GM19452 (cell line): ENCODE measurements at regions not wholly inside any gene's neighbourhood (a gene's known extent, or its start where the extent isn't known, plus 50 kb on each side); places are given as distances from the start of the nearest gene placed in this dataset.
A peak's percentile ranks its signal among the peaks of the same experiment; 100 is the strongest.
"Not testable (repeated sequence)": the region's sequence is repeated elsewhere in the genome, so short reads cannot be mapped to it uniquely, and the experiment has no call there.

Experiments
- ATAC-seq: cut with Tn5 transposase; IDR thresholded peaks from one replicate; pipeline ENCODE4 v1.9.1; 2021; ENCODE audit not compliant: unreplicated experiment

DNA sequence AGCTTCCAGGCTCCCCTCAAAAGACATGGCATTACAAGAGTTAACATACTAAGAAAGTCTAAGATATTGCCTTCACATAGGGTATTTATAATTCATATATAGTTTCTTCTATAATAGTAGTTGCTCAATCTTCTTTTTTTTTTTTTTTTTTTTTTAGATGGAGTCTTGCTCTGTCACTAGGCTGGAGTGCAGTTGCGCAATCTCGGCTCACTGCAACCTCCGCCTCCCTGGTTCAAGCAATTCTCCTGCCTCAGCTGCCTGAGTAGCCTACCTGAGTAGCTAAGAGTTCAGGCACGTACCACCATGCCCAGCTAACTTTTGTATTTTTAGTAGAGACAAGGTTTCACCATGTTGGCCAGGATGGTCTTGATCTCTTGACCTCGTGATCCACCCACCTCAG, 337.0 kb downstream of the FAM181B start:
- not testable (repeated sequence) for ATAC-seq

DNA sequence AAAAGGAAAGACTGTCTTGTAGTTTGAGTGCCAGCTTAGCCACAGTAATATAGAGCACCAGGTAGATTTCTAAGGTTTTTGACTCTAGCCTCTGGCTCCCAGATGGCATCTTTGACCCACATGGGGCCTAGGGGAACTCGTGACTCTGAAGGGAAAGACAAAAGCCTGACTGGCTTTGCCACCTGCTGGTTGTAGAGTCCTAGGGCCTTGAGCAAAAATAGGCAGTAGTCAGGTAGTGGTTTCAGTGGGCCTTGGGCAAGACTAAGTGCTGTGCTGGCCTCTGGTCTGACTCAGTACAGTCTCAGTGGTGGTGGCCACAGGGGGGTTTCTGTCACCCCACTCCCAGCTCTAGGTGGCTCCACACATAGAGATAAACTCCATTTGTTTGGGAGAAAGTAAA, 349.4 kb downstream of the FAM181B start:
- no peak for ATAC-seq

DNA sequence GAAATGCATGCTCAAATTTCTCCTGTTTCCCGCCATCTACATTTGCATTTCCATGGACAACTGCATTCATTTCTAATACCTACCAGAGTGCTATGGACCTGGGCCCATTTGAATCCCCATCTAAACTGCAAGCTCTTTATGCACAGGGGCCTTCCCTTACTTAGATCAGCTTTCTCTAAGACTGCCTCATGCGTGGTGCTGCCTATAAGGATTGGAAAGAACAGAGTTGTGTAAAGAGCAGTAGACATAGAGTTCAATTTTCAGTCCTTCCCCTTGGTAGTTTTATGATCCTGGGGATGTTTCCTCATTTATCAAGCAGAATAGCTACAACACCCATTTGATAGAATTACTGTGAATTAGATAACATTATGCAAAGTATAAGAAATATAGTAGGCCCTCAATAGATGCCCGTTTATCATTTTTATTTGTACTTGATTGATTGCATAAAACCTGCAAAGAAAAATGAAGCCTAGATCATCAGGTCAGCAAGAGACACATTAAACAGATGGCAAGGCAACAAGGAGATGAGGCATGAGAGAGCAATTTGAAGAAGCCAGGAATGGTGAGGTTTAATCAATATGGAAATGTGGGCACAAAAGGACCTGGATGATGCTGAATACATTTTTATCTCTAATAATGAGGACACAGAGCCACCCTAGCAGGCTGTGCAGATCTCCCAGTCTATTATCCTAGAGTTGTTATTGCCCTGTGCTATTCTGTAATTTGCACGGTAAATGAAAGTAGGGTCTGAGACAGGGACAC, 359.7 kb downstream of the FAM181B start:
- no peak for ATAC-seq

DNA sequence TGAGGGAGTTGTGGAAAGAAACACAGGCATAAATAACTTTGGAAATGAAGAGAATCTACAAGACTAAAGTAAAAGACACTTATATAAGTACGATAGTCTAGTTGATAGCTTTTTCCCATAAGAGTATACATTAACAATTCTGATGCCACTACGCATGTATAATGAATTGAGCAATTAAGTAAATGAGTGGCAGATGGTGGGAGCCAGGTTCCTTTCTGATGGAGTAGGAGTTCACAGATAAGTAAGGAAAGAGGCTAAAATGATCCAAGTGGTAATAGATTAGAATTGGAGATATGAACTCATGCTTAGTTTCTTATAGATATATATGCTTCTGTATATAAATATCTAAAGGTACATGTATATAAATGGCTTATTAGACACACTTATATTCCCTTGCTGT, 368.3 kb downstream of the FAM181B start:
- no peak for ATAC-seq

DNA sequence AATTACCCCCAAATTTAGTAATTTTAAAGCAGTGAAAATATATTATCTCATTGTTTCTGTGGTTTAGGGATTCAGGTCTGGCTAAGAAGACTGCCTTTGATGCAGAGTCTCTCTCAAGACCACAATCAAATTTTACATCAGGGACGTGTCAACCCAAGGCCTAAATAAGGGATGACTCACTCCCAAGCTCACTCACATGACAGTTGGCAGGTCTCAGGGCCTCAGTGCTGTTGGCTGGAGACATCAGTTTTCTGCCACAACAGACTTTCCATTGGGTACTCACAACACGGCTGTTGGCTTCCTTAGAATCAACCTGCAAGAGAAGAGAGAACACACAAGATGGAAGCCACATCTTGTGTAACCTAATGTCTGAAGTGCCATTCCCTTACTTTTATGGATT, 377.3 kb downstream of the FAM181B start:
- no peak for ATAC-seq

DNA sequence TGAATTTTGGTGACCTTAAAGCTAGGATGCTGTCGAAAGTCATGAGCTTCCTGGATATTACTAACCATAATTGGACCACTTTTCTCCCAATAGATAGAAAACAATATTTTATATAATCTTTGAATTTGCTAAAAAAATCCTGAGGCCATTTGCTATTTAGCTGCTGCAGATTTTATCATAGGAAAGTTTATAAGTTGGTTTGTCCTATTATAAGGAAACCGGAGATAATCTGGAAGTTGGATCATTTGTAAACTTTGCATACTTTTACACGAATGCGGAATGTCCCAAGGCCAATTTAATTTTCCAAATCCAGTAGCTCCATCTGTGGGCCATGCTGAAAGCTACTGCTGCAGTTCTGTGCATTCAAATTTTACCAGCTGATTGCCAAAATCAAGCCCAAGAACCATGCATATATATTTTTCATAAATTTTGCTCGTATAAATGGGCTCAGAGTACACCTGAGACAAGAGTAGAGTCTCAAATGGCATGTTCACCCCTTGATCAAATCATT, 378.3 kb downstream of the FAM181B start:
- no peak for ATAC-seq

DNA sequence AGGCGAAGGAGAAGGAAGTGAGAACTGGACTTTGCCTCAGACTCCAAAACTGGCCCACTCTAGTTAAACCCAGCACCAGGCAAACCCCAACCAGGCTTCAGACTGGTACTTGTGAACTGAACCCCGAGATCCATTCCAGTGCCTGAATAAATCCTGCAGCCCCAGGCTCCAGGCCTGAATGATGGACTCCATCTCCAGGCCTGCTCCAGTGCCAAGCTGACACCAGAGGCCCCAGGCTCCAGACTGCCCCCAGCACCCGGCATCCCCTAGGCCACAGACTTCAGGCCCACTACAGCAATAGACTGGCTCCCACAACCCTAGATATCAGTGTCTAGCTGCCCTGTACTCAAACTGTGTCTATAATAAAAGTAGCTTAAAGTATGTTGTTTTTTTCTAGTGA, 406.8 kb downstream of the FAM181B start:
- no peak for ATAC-seq

DNA sequence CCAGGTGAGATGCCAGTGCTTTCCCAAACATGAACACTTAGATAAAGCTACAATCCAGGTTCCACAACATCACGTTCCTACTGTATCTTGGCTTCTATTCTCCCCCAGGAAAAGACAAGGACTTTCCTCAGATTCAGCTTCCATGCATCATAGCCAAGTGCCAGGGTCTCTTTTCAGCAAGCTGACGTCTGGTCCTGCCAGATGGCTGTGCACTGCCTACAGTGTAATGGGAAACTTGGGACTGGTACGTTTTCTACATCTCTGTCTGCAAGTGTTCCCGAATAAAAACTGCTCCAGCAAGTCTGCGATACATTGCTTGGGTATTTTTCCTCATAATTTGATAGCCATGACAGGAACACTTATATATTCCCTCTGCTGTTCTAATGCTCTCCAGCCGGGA, 412.5 kb downstream of the FAM181B start:
- no peak for ATAC-seq

DNA sequence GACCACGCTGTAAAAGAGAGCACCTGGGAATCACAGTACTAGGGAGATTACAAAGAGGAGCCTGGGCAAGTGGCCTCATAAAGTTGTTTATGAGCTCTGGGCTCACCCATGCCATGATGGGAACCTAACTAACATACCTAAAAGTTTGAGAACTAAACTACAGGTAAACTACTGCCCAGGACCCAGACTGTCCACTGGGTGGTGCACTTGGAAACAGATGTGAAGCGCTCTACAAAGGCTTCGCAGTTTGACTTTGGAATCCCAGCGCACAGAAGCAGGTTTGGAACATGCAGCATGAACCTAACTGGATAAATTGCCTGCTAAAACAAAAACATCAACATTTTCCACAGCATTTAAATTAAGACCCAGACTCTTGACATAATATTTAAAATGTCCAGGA, 418.6 kb downstream of the FAM181B start:
- ATAC-seq, result no peak

DNA sequence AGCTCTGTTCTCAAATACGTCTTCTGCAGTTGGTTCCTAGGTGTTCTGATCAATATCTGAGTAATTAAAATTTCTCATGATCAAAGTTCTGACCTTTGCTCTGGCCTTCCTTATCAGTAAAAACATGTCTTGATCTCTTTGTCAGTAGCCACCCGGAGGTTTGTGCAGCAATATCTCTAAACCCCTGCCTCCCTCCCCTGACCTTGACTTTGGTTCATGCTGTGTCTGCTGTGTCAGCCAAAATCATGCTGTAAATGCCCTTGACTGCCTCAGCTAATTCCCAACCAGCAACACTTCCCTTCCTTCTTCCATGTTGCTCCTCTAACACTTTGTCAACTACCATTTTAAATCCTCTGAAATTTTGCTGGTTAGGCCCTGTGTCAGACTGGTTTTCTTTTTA, 424.7 kb downstream of the FAM181B start:
- ATAC-seq, result no peak

DNA sequence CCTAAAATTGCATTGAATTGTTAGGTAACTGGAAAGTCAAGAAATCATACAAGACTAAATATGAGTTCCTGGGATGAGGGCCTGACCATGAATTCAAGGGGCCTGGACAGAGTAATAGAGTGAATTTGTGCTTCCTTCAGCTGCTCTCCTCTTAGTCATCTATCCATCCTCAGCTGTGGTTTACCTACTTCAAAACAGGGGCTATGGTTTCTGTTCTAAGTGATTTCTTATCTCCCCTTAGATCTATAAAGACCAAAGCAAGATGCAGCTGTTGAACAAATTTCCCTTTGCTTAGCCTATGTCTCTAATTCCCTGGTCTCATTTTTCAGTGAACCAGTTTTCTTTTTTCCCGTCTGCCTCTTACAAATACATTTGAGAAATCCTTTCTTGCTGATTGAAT, 428.5 kb downstream of the FAM181B start:
- no peak for ATAC-seq

DNA sequence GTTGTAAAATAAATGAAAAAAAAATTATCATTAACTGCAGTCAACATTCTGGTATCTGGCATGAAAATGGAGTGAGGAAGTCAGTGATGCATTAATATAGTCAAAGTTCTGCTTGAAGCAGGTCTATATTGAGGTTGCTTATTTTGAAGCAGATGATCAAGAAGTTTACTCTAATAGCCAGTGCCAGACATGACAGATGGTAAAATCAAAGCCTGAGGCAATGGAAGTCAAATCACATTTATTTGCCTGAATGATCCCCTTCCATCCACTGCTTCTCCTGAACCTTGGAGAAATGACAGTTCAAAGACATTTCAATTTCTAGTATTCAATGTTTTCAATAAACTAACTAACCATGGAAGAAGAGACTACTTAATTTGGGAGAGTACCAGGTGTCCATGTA, 430.0 kb downstream of the FAM181B start:
- ATAC-seq, result no peak

DNA sequence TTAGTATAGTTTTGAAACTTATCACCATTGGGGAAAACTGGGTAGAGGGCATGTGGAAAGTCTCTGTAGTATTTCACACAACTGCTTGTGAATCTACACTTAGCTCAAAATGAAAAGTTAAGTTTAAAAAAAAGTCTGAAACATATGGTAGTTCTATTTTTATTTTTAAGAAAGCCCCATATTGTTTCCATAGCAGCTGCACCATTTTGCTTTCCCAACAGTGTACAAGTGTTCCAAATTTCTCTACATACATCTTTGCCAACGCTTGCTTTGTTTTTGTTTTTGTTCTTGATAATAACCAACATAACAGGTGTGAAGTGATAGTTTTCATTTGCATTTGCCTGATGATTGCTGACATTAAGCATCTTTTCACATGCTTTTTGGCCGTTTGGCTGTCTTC, 445.2 kb downstream of the FAM181B start:
- no peak for ATAC-seq

DNA sequence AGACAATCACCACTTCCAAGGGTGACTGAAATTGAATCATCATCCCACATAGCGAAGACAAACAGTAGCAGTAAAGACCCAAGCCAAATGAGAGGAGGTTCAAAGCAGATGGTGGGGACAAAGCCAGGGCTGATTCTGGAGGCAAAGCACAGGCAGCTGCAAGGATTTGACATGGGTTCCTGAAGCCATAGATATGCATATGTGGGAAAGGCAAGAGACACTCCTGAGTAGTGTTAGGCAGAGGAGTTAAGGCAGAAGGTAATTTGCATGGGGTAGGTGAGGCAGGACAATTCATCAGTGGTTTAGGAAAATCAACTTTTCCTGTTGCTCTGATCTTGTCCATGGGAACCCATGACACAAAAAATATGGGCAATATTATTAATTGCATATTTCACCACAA, 462.8 kb downstream of the FAM181B start:
- ATAC-seq, result no peak

DNA sequence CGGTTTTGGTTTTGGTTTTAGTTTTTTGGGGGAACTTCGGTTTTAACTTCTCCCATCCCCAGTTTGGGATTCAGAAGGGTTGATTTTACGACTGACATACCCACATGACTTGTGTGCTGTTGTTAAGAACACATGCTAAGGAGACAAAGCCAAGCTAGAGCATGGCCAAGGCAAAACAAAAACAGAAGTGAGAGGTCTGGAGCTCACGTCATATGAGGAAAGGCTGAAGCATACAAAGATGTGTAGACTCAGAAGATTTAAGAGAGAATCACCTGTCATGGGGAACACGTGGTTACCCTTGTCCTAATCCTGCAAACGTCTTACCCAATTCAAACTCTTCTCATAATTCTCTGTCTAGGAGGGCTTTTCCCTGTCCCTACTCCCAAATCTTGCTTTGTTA, 465.0 kb downstream of the FAM181B start:
- ATAC-seq, result no peak

DNA sequence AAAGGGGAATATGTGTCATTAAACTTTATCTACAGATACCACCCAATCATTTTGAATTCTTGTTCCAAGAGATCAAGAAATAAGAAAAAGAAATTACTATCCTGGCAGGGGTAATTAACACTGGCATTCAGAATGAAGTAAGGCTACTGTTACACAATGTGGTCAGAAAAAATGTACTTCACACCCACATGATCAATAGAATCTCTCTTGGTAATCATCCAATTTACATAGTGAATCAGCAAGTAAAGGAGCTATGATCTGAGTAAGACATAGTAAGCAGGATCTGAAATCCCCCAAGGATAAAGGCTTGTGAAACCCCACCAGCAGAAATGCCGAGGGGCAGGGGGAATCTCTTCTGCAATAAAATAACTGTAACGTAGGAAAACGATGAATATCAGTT, 466.5 kb downstream of the FAM181B start:
- ATAC-seq, result no peak

DNA sequence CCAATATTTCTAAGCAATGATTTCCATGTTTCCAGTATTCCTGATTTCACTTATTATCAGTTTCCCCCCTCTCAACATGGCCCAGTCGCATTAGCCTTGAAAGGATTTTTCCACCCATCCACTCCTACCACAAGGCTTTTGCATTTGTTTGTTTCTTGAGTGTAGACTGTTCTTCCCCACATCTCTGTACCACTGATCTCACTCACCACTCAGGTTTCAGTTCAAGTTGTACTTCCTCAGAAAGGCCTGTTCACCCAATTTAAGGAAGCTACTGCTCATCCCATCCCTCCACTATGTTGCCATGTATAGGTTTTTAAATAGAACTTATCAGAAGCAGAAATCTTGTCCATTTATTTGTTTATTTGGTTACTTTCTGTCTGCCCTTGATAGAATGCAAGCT, 472.3 kb downstream of the FAM181B start:
- ATAC-seq, result no peak

DNA sequence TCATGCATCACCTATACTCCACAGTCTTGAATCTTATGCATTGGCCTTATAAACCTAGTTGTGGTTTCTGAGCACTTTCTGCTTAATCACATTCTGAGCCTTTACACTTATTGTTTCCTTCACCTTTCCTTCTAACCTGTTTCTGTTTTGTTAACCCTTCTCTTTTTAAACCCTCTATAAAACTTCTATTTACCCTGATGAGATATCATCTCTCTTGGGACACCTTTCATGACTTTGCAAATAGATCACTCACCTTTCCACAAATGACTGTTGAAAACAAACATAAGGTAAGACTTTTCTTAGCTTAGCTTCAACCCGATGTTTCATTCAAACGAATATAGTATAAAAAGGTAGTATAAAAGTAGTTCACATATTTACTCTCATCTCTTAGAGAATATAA, 483.6 kb downstream of the FAM181B start:
- no peak for ATAC-seq

DNA sequence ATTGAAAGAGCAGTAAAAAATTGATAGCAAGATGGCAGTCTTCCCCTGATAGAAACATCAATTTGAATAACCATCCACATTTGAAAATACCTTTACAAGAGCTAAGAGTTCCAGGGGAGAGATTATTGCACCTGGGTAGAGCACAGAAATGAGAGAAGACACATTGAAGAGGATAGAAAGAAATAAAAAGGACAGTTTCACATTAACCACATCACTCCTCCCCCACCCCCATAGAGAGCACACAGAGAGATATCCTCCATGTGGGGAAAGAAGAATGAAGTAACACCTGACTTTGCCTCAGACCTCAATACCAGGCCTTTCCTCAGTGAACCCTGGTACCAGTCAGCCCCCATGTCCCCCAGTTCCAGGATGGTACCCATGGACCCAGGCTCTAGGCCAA, 486.7 kb downstream of the FAM181B start:
- ATAC-seq, result no peak

DNA sequence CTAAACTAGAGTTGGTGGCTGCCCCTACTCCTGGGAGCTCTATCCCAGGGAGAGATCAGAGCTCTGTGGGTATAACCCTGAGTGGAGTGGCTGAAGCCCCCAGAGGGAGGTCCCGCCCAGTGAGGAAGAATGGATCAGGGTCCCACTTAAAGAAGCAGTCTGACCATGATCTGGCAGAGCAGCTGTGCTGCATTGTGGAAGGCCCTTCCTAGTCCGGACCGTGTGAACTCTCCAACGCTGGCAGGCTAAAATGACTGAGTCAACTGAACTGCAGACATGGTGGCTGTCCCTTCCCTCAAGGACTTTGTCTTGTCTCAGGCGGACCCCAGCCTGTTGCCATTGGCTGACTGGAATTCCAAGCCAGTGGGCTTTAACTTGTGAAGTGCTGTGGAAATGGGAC, 494.2 kb downstream of the FAM181B start:
- ATAC-seq, result no peak

DNA sequence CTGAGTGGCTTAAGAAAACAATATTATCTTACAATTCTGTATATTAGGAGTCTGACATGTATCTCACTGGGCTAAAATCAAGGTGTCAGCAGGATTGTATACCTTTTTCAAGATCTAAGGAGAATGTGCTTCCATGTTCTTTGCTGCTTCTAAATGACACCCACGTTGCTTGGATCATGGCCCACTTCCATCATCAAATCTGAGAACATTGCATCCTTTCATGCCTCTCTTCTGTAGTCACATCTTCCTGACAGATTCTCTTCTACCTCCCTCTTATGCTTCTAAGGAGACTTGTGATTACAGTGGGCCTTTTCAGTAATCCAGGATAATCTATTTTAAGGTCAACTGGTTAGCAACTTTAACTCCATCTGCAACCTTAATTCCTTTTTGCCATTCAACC, 499.4 kb downstream of the FAM181B start:
- no peak for ATAC-seq

DNA sequence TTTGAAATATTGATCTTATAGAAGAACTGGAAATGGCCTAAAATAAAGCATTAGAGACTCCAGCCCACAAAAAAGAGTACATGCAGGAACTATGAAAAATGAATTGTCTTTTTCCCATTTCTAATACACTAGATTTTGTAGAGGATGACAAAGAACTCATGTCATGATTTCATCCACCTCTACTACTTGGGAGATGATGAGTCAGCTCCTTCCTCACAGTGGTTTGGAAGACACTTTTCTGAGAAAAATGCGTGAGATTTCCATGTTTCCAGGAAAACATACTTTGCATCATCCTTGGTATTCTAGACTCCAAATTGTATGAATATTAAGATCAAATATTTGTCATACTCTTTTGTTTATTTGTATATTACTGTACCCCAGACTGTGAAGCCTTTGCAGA, 500.5 kb downstream of the FAM181B start:
- no peak for ATAC-seq

DNA sequence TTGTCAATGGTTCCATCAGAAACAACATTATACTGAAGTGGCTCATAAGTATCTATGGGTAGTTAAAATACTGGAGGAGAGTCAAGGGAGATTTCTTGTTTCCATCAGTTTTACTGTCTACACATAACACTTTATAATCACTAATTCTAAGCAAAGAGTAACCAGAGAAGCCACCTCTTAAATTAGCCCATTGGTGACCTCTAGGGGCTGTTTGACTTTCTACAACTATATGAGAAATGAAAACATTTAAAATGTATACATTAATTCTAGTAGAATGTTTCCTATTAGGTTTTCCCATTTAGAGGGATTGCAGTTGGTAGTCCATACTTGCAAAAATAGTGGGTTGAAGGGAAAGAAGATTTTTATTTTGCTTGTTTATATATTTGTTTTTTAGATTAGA, 504.3 kb downstream of the FAM181B start:
- ATAC-seq, result peak; percentile 61
